Ovary (tissue), 7 donors: ENCODE measurements at regions not wholly inside any gene's neighbourhood (a gene's known extent, or its start where the extent isn't known, plus 50 kb on each side); places are given as distances from the start of the nearest gene placed in this dataset.
"Not testable (repeated sequence)": the region's sequence is repeated elsewhere in the genome, so short reads cannot be mapped to it uniquely, and the experiment has no call there.

Source experiments
- DNase-seq, 5 donors: peaks; one replicate each; pipeline ENCODE4 v3.0.0-alpha.2; 2019 to 2020
- H3K27ac ChIP-seq, 2 donors: fragments of 200-600 bp; one replicate each; pipeline versions ENCODE4 v1.5.1 to v1.8.0; 2019 to 2022
- H3K27me3 ChIP-seq: fragments of 200-600 bp; one replicate; pipeline ENCODE4 v1.8.0; 2022
- H3K36me3 ChIP-seq: fragments of 200-600 bp; sonication (generic); one replicate; pipeline ENCODE4 v1.5.1; 2019
- H3K4me1 ChIP-seq: one replicate; pipeline ENCODE4 v1.8.1; 2013; ENCODE audit warnings: mild to moderate bottlenecking, moderate library complexity; ENCODE audit not compliant: insufficient read depth
- H3K4me3 ChIP-seq: fragments of 200-600 bp; sonication (generic); one replicate; pipeline ENCODE4 v1.5.1; 2017
- H3K9me3 ChIP-seq, 2 donors: fragments of 200-600 bp in 1 of 2; sonication (generic) in 1 of 2; one replicate each; pipeline versions ENCODE4 v1.5.1 to v1.8.1; 2013 to 2019; ENCODE audit warnings: mild to moderate bottlenecking in 1 of 2, moderate library complexity in 1 of 2
- EP300 ChIP-seq: sonication (generic); formaldehyde crosslinking; IDR thresholded peaks from one replicate; pipeline ENCODE4 v1.6.1; 2017; ENCODE audit warnings: antibody characterized with exemption
- POLR2A ChIP-seq: fragments of 450-650 bp; IDR thresholded peaks from one replicate; pipeline ENCODE4 v1.6.1; 2017; ENCODE audit warnings: antibody characterized with exemption, mild to moderate bottlenecking, moderate library complexity
- WGBS, 3 donors: extraction: QIAGEN DNeasy Blood & Tissue Kit in 1 of 3; methylation state at CpG; one replicate each; pipeline versions ENCODE4 v1.1.5 to v1.1.7; 2013 to 2017; 5-methylcytosine and 5-hydroxymethylcytosine counted together
- intact Hi-C, 4 donors: fragments of 100-400 bp; cut with DNase I; formaldehyde crosslinking; loops; one replicate each; pipeline versions ENCODE4 v1.11.0 to v1.15.1; 2022 to 2023
- TF ChIP-seq, protein P1 (sequence below), 3 donors: fragments of 450-650 bp in 2 of 3; fragments of 200-600 bp in 1 of 3; IDR thresholded peaks; one replicate each; pipeline versions ENCODE4 v1.5.1 to v1.8.0; 2016 to 2022; ENCODE audit warnings: antibody characterized with exemption in 3 of 3, mild to moderate bottlenecking in 1 of 3
- donor health status: DM: no; HTN: no; CAD: no; lungs with moderate emphysema.
- donor health status: DM: no; HTN: no; CAD: no.
- donor health status: Bipolar disorder and iron deficiency.
- donor health status: DM: no; HTN: no; CAD: no.
- donor health status: DM: yes; HTN: yes; CAD: no.

DNA sequence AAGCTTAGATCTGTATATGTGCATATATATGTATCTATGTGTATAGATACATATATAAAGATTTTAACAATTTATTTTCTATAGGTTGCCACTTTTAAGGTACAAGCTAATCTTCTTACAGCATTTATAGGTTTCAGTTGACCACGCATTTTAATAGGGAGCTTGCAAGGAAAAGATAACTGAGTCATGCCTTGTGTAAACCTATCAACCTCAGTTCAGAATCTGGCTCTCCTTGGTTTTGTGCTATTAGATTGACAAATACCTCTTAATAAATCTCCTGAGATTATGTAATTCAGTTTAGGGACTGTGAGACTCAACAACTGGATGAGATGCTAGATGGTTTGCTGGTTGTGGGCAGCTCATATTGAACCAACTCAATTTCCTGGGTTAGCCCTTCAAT is 114.7 kb upstream of the SERBP1 start:
- H3K4me3 ChIP-seq: no peak overlapping the region
- no peaks in the 10 kb centered on the region for H3K36me3 ChIP-seq
- DNase-seq: no peak
- 95% methylated on average over 1 of the region's 1 CpG for WGBS, 3 donors
- H3K9me3 ChIP-seq: no peaks in the 10 kb centered on the region
- no peaks in the 10 kb centered on the region for H3K4me1 ChIP-seq
- TF ChIP-seq POLR2A (no peak), EP300 (no peak)
- TF ChIP-seq, protein P1, sequence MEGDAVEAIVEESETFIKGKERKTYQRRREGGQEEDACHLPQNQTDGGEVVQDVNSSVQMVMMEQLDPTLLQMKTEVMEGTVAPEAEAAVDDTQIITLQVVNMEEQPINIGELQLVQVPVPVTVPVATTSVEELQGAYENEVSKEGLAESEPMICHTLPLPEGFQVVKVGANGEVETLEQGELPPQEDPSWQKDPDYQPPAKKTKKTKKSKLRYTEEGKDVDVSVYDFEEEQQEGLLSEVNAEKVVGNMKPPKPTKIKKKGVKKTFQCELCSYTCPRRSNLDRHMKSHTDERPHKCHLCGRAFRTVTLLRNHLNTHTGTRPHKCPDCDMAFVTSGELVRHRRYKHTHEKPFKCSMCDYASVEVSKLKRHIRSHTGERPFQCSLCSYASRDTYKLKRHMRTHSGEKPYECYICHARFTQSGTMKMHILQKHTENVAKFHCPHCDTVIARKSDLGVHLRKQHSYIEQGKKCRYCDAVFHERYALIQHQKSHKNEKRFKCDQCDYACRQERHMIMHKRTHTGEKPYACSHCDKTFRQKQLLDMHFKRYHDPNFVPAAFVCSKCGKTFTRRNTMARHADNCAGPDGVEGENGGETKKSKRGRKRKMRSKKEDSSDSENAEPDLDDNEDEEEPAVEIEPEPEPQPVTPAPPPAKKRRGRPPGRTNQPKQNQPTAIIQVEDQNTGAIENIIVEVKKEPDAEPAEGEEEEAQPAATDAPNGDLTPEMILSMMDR (IDR thresholded peaks at IDR 0.05): no peak
- H3K27me3 ChIP-seq: no peaks in the 10 kb centered on the region
- no peak overlapping the region for H3K27ac ChIP-seq
- intact Hi-C loops: no loop called here

DNA sequence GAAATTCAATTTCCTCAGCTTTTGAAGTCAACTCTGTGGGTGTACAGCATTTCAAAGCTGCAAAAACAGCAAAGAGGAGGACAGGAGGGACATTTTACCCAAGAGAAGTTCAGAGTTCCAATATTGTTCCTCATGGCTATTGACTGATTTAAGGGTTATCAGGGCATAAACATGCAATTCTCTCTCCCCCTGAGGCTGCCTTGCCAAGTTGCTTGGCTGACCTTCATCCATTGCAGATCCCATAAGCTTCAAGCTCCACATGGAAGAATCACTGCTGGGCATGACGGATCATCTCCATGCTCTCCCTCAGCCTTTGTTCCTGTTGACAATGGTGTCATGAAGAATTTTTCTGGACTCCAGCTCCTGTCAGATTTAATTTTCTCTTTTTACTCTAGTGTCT is 115.2 kb upstream of the SERBP1 start:
- TF ChIP-seq, protein P1 (IDR thresholded peaks at IDR 0.05): no peak
- TF ChIP-seq EP300 (no peak), POLR2A (no peak)
- H3K27ac ChIP-seq: no peak overlapping the region
- no peaks in the 10 kb centered on the region for H3K4me1 ChIP-seq
- no peaks in the 10 kb centered on the region for H3K27me3 ChIP-seq
- intact Hi-C loops: no loop called here
- 95 to 96% (median 96%) methylated on average over 1 of the region's 1 CpG for WGBS, 3 donors
- DNase-seq: no peak
- H3K9me3 ChIP-seq: no peaks in the 10 kb centered on the region
- no peak overlapping the region for H3K4me3 ChIP-seq
- no peaks in the 10 kb centered on the region for H3K36me3 ChIP-seq

DNA sequence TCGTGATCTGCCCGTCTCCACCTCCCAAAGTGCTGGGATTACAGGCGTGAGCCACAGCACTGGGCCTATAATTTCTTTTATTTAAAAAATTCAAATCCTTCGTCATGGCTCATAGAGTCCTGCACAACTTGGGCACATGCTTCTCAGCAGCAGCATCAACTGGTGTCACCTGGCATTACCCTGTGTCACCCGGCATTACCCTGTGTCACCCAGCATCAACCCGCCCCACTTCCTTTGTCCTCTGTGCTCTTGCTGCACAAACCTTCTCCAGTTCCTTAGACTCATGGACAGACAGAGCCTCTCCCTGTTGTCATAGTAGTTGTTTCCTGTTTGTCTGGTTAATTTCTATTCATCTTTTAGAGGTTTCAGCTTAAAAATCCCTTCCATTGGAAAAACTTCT is 121.2 kb upstream of the SERBP1 start:
- WGBS, 3 donors: 90 to 92% (median 90%) methylated on average over 6 of the region's 6 CpGs
- H3K9me3 ChIP-seq: no peaks in the 10 kb centered on the region
- H3K27ac ChIP-seq: no peak overlapping the region
- no peaks in the 10 kb centered on the region for H3K27me3 ChIP-seq
- H3K4me3 ChIP-seq: no peak overlapping the region
- intact Hi-C loops: no loop called here
- no peaks in the 10 kb centered on the region for H3K4me1 ChIP-seq
- DNase-seq: no peak
- H3K36me3 ChIP-seq: no peaks in the 10 kb centered on the region
- TF ChIP-seq EP300 (no peak), POLR2A (no peak)
- TF ChIP-seq, protein P1 (IDR thresholded peaks at IDR 0.05): no peak

DNA sequence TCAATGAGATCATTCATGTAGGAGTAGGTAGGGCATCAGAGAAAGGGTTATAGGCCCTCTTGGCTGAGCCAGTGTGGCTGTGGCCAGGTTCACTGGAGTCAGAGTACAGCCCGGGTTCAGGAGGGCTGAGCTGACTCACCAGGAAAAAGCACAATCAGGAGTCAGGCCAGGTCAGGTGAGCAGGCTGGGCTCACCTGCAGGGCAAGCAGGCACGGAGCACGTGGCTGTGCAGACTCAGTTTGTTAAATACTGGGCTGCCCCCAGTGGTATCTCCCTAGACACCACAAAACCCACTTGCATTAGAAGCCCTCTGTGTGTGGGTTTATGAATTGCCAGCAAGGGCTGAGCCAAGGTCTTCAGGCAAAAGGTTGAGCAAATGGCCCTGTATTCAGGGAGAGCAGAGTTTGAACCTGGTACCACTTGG is 122.1 kb upstream of the SERBP1 start:
- H3K9me3 ChIP-seq: no peaks in the 10 kb centered on the region
- 58 to 74% (median 66%) methylated on average over 3 of the region's 3 CpGs for WGBS, 3 donors
- intact Hi-C loops: no loop called here
- H3K36me3 ChIP-seq: no peaks in the 10 kb centered on the region
- TF ChIP-seq EP300 (no peak), POLR2A (no peak)
- TF ChIP-seq, protein P1 (IDR thresholded peaks at IDR 0.05): no peak
- H3K27me3 ChIP-seq: no peaks in the 10 kb centered on the region
- H3K4me3 ChIP-seq: no peak overlapping the region
- H3K27ac ChIP-seq: no peak overlapping the region
- DNase-seq: no peak
- H3K4me1 ChIP-seq: no peaks in the 10 kb centered on the region

DNA sequence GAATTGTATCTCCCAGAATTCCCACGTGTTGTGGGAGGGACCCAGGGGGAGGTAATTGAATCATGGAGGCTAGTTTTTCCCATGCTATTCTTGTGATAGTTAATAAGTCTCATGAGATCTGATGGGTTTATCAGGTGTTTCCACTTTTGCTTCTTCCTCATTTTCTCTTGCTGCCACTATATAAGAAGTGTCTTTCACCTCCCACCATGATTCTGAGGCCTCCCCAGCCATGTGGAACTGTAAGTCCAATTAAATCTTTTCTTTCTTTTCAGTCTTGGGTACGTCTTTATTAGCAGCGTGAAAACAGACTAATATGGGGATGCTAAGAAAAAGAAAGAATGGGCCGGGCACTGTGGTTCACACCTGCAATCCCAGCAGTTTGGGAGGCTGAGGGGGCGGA is 124.0 kb upstream of the SERBP1 start:
- H3K27me3 ChIP-seq, H3K4me3 ChIP-seq, intact Hi-C loops, H3K4me1 ChIP-seq, H3K9me3 ChIP-seq, H3K36me3 ChIP-seq, DNase-seq, H3K27ac ChIP-seq: not testable (repeated sequence)
- 87 to 91% (median 90%) methylated on average over 5 of the region's 5 CpGs for WGBS, 3 donors
